Heart left ventricle (tissue), 16 donors: ENCODE measurements at regions not wholly inside any gene's neighbourhood (a gene's known extent, or its start where the extent isn't known, plus 50 kb on each side); places are given as distances from the start of the nearest gene placed in this dataset.

ENCODE experiments used
- ATAC-seq, 4 donors: fragments of 200-7000 bp; cut with Tn5 transposase; one replicate each; pipeline ENCODE4 v1.9.1; 2020 to 2022; ENCODE audit warnings: moderate library complexity in 4 of 4, mild to moderate bottlenecking in 3 of 4, moderate number of reproducible peaks in 1 of 4
- DNase-seq, 5 donors: peaks; one replicate each; pipeline ENCODE4 v3.0.0-alpha.2; 2020
- H3K27ac ChIP-seq, 12 donors: fragments of 200-600 bp; sonication (generic) in 4 of 12; one replicate each; pipeline versions ENCODE4 v1.5.0 to v1.8.0; 2016 to 2022; ENCODE audit warnings: mild to moderate bottlenecking in 2 of 12
- H3K27me3 ChIP-seq, 9 donors: fragments of 200-600 bp; sonication (generic) in 2 of 9; one replicate each; pipeline versions ENCODE4 v1.5.1 to v1.8.0; 2016 to 2022; ENCODE audit warnings: mild to moderate bottlenecking in 3 of 9
- H3K36me3 ChIP-seq, 9 donors: fragments of 200-600 bp; sonication (generic) in 2 of 9; one replicate each; pipeline versions ENCODE4 v1.5.0 to v1.8.0; 2018 to 2022; ENCODE audit warnings: mild to moderate bottlenecking in 2 of 9
- H3K4me1 ChIP-seq, 12 donors: fragments of 200-600 bp; sonication (generic) in 4 of 12; one replicate each; pipeline versions ENCODE4 v1.5.0 to v1.8.0; 2016 to 2022; ENCODE audit warnings: mild to moderate bottlenecking in 3 of 12
- H3K4me3 ChIP-seq, 12 donors: fragments of 200-600 bp; sonication (generic) in 4 of 12; one replicate each; pipeline versions ENCODE4 v1.5.0 to v1.8.0; 2017 to 2022; ENCODE audit warnings: mild to moderate bottlenecking in 9 of 12, moderate library complexity in 4 of 12
- H3K9me3 ChIP-seq, 12 donors: fragments of 200-600 bp; sonication (generic) in 4 of 12; one replicate each; pipeline versions ENCODE4 v1.5.0 to v1.8.0; 2016 to 2022; ENCODE audit warnings: mild to moderate bottlenecking in 1 of 12
- POLR2A ChIP-seq, 2 donors: fragments of 450-650 bp; IDR thresholded peaks; one replicate each; pipeline ENCODE4 v1.6.1; 2017; ENCODE audit warnings: antibody characterized with exemption in 2 of 2, mild to moderate bottlenecking in 2 of 2, moderate library complexity in 2 of 2
- WGBS, 4 donors: extraction: QIAGEN DNeasy Blood & Tissue Kit in 2 of 4; methylation state at CpG; one replicate each; pipeline versions ENCODE4 v1.1.5 to v1.1.7; 2013 to 2018; 5-methylcytosine and 5-hydroxymethylcytosine counted together
- intact Hi-C, 10 donors: fragments of 100-400 bp; cut with DNase I; formaldehyde crosslinking; loops; one replicate each; pipeline versions ENCODE4 v1.11.1 to v1.14.2; 2022
- TF ChIP-seq, protein P1 (sequence below), 12 donors: fragments of 200-600 bp; sonication (generic) in 4 of 12; IDR thresholded peaks; one replicate each; pipeline versions ENCODE4 v1.5.0 to v1.8.0; 2018 to 2022; ENCODE audit warnings: antibody characterized with exemption in 12 of 12, mild to moderate bottlenecking in 5 of 12
- donor health status: ischemic (EF 13 %, LVEDD 7.1; RV severe dilation, severe dysfunction).
- donor health status: healthy with polysubstance abuse.
- donor health status: DM: no; HTN: yes; CAD: no.
- donor health status: DM: no; HTN: no; CAD: no.
- donor health status: ischemic (EF 25% LVEDD 6.9; RV normal size, moderate dysfunction).
- donor health status: ischemic (EF 25% LVEDD 5.7; RV mildly dilated, moderate dysfunction).
- donor health status: healthy.
- donor health status: DM: yes; HTN: yes; CAD: no.
- donor health status: ischemic (EF 35%, LVEDD 5.7; RV mildly dilated, moderate dysfunction).
- donor health status: nonischemic (EF 11% LVEDD 7.7; RV severe dilation, severe dysfunction).
- donor health status: DM: yes; HTN: yes; CAD: no.
- donor health status: PGD.
- donor health status: ischemic (EF 29% LVEDD 5.4; RV normal size, mild dysfunction).
- donor health status: nonischemic (EF 23%, LVEDD 6.1; RV moderate dilation, normal function).

DNA sequence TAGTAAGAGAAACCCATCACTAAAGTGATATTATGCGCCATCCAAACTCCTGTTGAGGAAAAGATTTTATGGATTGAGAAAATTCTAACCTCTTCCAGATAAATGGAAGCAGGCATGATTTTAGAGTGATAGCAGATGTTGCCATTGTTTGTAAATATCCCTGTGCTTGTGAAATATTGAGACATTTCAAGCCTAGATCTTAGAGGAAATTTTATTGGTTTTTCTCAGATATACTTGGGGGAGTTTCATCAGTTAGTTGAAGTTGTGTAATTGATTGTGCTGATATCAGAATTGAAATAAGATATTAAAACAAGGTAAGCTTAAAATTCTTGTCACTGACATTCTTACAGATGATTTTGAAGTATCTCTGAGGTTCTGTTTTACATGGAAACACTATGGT, 390.9 kb upstream of the FANCL start:
- TF ChIP-seq, protein P1, sequence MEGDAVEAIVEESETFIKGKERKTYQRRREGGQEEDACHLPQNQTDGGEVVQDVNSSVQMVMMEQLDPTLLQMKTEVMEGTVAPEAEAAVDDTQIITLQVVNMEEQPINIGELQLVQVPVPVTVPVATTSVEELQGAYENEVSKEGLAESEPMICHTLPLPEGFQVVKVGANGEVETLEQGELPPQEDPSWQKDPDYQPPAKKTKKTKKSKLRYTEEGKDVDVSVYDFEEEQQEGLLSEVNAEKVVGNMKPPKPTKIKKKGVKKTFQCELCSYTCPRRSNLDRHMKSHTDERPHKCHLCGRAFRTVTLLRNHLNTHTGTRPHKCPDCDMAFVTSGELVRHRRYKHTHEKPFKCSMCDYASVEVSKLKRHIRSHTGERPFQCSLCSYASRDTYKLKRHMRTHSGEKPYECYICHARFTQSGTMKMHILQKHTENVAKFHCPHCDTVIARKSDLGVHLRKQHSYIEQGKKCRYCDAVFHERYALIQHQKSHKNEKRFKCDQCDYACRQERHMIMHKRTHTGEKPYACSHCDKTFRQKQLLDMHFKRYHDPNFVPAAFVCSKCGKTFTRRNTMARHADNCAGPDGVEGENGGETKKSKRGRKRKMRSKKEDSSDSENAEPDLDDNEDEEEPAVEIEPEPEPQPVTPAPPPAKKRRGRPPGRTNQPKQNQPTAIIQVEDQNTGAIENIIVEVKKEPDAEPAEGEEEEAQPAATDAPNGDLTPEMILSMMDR (IDR thresholded peaks at IDR 0.05), result no peak
- TF ChIP-seq POLR2A (IDR thresholded peaks at IDR 0.05), result no peak

DNA sequence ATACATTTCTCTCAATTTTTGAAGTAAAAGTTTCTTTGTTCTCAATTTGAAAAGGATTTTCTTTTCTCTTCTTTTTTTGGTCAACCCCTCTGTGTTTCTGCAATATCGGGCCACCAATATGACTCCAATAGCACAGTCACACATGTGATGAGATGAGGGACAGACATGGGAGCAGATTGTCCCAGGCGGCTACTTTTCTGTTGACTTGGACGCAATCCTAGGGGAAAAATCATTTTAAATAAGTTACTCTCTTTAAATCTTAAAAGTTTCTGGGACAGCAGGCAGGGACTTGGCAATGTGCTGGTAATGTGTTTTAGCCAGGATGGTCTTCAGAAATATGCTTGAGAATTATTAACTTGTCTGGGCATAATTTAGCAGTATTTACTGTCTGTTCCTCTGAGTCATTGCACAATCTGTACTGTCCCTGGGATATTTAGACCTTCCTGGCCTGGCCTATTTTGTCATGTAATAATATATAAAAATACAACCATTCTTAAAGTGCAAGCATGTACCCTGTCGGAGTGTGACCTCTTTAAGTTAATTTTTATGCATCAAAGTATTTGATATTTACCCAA, 388.5 kb upstream of the FANCL start:
- Histone ChIP-seq H3K27ac (no peak overlapping the region), H3K36me3 (no peaks in the 10 kb centered on the region), H3K4me1 (no peaks in the 10 kb centered on the region), H3K4me3 (no peak overlapping the region), H3K9me3 (no peaks in the 10 kb centered on the region), H3K27me3 (no peaks in the 10 kb centered on the region)
- intact Hi-C loops, result no loop called here
- WGBS, 4 donors, result 83 to 88% (median 87%) methylated on average over 4 of the region's 4 CpGs
- ATAC-seq, result no peak
- DNase-seq, result no peak
- TF ChIP-seq, protein P1 (IDR thresholded peaks at IDR 0.05), result no peak

More for the DNA sequence above, 390.9 kb upstream of the FANCL start:
- Histone ChIP-seq H3K4me1 (no peaks in the 10 kb centered on the region), H3K27ac (no peak overlapping the region), H3K27me3 (peaks cover 0 to 3% (median 0%) of the 10 kb centered on the region in 9 donors), H3K4me3 (no peak overlapping the region), H3K9me3 (no peaks in the 10 kb centered on the region), H3K36me3 (no peaks in the 10 kb centered on the region)
- ATAC-seq (no peak), DNase-seq (no peak)
- WGBS, 4 donors, result 82 to 92% (median 90%) methylated on average over 1 of the region's 1 CpG
- intact Hi-C loops, result no loop called here

DNA sequence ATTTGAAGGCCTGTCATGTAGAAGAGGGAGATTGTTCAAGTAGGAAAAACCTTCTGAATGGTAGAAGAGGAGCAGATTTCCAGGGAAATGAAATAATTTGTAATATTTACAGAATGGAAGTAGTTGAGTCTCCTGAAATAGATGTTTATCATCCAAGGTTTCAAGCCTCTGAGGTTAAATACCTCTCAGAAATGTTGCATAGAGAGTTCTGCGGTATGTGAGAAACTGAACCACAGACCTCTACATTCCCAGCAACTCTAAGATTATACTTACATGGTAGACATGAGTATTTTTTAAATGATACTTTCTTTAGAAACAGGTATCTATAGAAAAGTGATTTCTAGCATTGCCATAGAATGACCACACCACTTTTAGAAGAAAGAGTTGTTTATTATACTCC, 379.8 kb upstream of the FANCL start:
- no peak overlapping the region for H3K27ac ChIP-seq
- H3K9me3 ChIP-seq, result no peaks in the 10 kb centered on the region
- H3K27me3 ChIP-seq, result peaks cover 0 to 7% (median 0%) of the 10 kb centered on the region in 9 donors
- TF ChIP-seq, protein P1 (IDR thresholded peaks at IDR 0.05), result no peak
- TF ChIP-seq POLR2A (IDR thresholded peaks at IDR 0.05), result no peak
- DNase-seq (no peak), ATAC-seq (no peak)
- H3K4me3 ChIP-seq, result no peak overlapping the region
- H3K36me3 ChIP-seq, result no peaks in the 10 kb centered on the region
- H3K4me1 ChIP-seq, result no peaks in the 10 kb centered on the region
- WGBS, 4 donors, result 93 to 100% (median 95%) methylated on average over 1 of the region's 1 CpG
- intact Hi-C loops, result no loop called here

DNA sequence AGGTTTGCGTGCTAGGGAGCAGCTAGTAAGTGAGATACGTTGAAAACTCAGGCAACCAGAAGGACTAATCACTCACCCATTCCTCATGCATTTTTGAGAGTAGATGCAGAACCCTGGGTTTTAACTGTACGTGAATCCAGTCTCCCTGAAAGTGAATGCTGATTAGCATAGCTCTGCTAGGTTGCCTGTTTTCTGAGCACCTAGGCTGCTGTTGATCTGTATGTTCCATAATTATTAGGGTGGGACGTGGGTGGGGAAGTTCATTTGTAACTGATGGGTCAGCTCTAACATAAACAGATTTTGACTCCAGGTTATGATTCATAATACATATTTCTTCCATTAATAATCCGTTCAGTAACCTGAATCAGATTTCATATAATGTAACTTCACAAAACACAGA, 379.0 kb upstream of the FANCL start:
- H3K4me3 ChIP-seq, result no peak overlapping the region
- H3K27me3 ChIP-seq, result peaks cover 0 to 7% (median 0%) of the 10 kb centered on the region in 9 donors
- no peaks in the 10 kb centered on the region for H3K36me3 ChIP-seq
- H3K9me3 ChIP-seq, result no peaks in the 10 kb centered on the region
- DNase-seq (no peak), ATAC-seq (no peak)
- H3K27ac ChIP-seq, result no peak overlapping the region
- TF ChIP-seq, protein P1 (IDR thresholded peaks at IDR 0.05), result no peak
- no peak for TF ChIP-seq POLR2A (IDR thresholded peaks at IDR 0.05)
- H3K4me1 ChIP-seq, result no peaks in the 10 kb centered on the region
- WGBS, 4 donors, result 68 to 78% (median 74%) methylated on average over 5 of the region's 5 CpGs
- intact Hi-C loops, result no loop called here
